ENCODE measurements at regions not wholly inside any gene's neighbourhood (a gene's known extent, or its start where the extent isn't known, plus 50 kb on each side); places are given as distances from the start of the nearest gene placed in this dataset.

- CTCF ChIA-PET, result no interaction called here
- TF ChIP-seq JAZF1 (CRISPR knock-in tag; IDR thresholded peaks at IDR 0.05) (no peak), RELA (CRISPR knock-in tag; IDR thresholded peaks at IDR 0.05; ENCODE audit: borderline replicate concordance) (no peak), CDX4 (CRISPR knock-in tag; IDR thresholded peaks at IDR 0.05; ENCODE audit: borderline replicate concordance) (no peak), ZNF121 (CRISPR knock-in tag; IDR thresholded peaks at IDR 0.05) (no peak), ZNF263 (CRISPR knock-in tag; IDR thresholded peaks at IDR 0.05; ENCODE audit: low read depth) (no peak), NFATC4 (CRISPR knock-in tag; IDR thresholded peaks at IDR 0.05) (no peak), CREM (CRISPR knock-in tag; IDR thresholded peaks at IDR 0.05) (no peak), FOXK1 (CRISPR knock-in tag; IDR thresholded peaks at IDR 0.05) (no peak)
- TF ChIP-seq, protein P1, sequence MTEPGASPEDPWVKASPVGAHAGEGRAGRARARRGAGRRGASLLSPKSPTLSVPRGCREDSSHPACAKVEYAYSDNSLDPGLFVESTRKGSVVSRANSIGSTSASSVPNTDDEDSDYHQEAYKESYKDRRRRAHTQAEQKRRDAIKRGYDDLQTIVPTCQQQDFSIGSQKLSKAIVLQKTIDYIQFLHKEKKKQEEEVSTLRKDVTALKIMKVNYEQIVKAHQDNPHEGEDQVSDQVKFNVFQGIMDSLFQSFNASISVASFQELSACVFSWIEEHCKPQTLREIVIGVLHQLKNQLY (CRISPR knock-in tag; IDR thresholded peaks at IDR 0.05), result no peak
- TF ChIP-seq, protein P2, sequence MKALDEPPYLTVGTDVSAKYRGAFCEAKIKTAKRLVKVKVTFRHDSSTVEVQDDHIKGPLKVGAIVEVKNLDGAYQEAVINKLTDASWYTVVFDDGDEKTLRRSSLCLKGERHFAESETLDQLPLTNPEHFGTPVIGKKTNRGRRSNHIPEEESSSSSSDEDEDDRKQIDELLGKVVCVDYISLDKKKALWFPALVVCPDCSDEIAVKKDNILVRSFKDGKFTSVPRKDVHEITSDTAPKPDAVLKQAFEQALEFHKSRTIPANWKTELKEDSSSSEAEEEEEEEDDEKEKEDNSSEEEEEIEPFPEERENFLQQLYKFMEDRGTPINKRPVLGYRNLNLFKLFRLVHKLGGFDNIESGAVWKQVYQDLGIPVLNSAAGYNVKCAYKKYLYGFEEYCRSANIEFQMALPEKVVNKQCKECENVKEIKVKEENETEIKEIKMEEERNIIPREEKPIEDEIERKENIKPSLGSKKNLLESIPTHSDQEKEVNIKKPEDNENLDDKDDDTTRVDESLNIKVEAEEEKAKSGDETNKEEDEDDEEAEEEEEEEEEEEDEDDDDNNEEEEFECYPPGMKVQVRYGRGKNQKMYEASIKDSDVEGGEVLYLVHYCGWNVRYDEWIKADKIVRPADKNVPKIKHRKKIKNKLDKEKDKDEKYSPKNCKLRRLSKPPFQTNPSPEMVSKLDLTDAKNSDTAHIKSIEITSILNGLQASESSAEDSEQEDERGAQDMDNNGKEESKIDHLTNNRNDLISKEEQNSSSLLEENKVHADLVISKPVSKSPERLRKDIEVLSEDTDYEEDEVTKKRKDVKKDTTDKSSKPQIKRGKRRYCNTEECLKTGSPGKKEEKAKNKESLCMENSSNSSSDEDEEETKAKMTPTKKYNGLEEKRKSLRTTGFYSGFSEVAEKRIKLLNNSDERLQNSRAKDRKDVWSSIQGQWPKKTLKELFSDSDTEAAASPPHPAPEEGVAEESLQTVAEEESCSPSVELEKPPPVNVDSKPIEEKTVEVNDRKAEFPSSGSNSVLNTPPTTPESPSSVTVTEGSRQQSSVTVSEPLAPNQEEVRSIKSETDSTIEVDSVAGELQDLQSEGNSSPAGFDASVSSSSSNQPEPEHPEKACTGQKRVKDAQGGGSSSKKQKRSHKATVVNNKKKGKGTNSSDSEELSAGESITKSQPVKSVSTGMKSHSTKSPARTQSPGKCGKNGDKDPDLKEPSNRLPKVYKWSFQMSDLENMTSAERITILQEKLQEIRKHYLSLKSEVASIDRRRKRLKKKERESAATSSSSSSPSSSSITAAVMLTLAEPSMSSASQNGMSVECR (CRISPR knock-in tag; IDR thresholded peaks at IDR 0.05; ENCODE audit: borderline replicate concordance), result no peak
- Mint-ChIP-seq H3K27me3 (ENCODE audit: low read depth) (no peaks in the 10 kb centered on the region), H3K36me3 (peaks cover 2% of the 10 kb centered on the region), H3K4me3 (no peak overlapping the region), H3K27ac (no peak overlapping the region), H3K9me3 (peaks cover 27% of the 10 kb centered on the region), H3K4me1 (peaks cover 7% of the 10 kb centered on the region)
- no peak for ATAC-seq
- no peak for DNase-seq (ENCODE audit: low spot score)
- POLR2A ChIA-PET, result no interaction called here
These were observed 119.8 kb downstream of the RGS21 start for GRCh38 chr1:192436441-192437078.

DNA sequence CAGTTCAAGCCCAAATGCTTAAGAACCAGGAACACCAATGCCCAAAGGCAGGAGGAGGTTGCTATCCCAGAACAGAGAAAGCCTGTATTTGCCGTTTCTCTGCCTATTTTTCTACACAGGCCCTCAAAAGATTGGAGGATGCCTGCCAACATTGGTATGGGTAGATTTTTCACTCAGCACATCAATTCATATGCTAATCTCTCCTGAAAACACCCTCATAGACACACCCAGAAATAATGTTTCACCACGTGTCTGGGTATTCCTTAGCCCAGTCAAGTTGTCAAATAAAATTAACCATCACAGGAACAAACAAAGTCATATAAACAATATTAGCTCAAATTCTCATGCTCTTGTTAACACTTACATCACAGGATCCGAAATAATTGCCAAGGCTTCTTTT, 121.9 kb downstream of the RGS21 start:
- Mint-ChIP-seq H3K27ac (no peak overlapping the region), H3K4me1 (peaks cover 8% of the 10 kb centered on the region), H3K4me3 (no peak overlapping the region), H3K36me3 (no peaks in the 10 kb centered on the region), H3K27me3 (ENCODE audit: low read depth) (no peaks in the 10 kb centered on the region), H3K9me3 (peaks cover 8% of the 10 kb centered on the region; the same call in 1 of the 2 replicates)
- CTCF ChIA-PET, result no interaction called here
- DNase-seq (ENCODE audit: low spot score), result no peak
- no peak for ATAC-seq
- POLR2A ChIA-PET, result no interaction called here
- TF ChIP-seq E2F1 (CRISPR knock-in tag; IDR thresholded peaks at IDR 0.05) (no peak), TEAD1 (CRISPR knock-in tag; IDR thresholded peaks at IDR 0.05) (no peak), FOXP1 (CRISPR knock-in tag; IDR thresholded peaks at IDR 0.05; ENCODE audit: borderline replicate concordance) (no peak), IRF2 (CRISPR knock-in tag; IDR thresholded peaks at IDR 0.05; ENCODE audit: borderline replicate concordance, low read depth) (no peak), ZNF263 (CRISPR knock-in tag; IDR thresholded peaks at IDR 0.05; ENCODE audit: low read depth) (no peak), ZBTB21 (CRISPR knock-in tag; IDR thresholded peaks at IDR 0.05; ENCODE audit: borderline replicate concordance) (no peak), ZNF317 (CRISPR knock-in tag; IDR thresholded peaks at IDR 0.05; ENCODE audit: borderline replicate concordance, low read depth) (no peak), NFATC4 (CRISPR knock-in tag; IDR thresholded peaks at IDR 0.05) (no peak), ZNF281 (CRISPR knock-in tag; IDR thresholded peaks at IDR 0.05) (no peak), GABPB1 (CRISPR knock-in tag; IDR thresholded peaks at IDR 0.05) (no peak), TP53 (CRISPR knock-in tag; IDR thresholded peaks at IDR 0.05) (no peak)
- TF ChIP-seq, protein P3, sequence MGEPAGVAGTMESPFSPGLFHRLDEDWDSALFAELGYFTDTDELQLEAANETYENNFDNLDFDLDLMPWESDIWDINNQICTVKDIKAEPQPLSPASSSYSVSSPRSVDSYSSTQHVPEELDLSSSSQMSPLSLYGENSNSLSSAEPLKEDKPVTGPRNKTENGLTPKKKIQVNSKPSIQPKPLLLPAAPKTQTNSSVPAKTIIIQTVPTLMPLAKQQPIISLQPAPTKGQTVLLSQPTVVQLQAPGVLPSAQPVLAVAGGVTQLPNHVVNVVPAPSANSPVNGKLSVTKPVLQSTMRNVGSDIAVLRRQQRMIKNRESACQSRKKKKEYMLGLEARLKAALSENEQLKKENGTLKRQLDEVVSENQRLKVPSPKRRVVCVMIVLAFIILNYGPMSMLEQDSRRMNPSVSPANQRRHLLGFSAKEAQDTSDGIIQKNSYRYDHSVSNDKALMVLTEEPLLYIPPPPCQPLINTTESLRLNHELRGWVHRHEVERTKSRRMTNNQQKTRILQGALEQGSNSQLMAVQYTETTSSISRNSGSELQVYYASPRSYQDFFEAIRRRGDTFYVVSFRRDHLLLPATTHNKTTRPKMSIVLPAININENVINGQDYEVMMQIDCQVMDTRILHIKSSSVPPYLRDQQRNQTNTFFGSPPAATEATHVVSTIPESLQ (CRISPR knock-in tag; IDR thresholded peaks at IDR 0.05), result no peak

Measured in WTC11 (cell line).